ENCODE measurements at regions not wholly inside any gene's neighbourhood (a gene's known extent, or its start where the extent isn't known, plus 50 kb on each side); places are given as distances from the start of the nearest gene placed in this dataset.

- Mint-ChIP-seq H3K36me3 (ENCODE audit: low read depth) (no peaks in the 10 kb centered on the region), H3K9me3 (peaks cover 38% of the 10 kb centered on the region), H3K4me3 (no peak overlapping the region), H3K27ac (no peak overlapping the region), H3K27me3 (ENCODE audit: low read depth) (no peaks in the 10 kb centered on the region), H3K4me1 (ENCODE audit: low read depth) (no peaks in the 10 kb centered on the region)
- DNase-seq (ENCODE audit: low spot score): no peak
Measured at GRCh38 chr16:35221482-35222185, 1762.2 kb downstream of the TP53TG3F start.

GRCh38 chr16:35234679-35235078 is 1775.3 kb downstream of the TP53TG3F start:
- Mint-ChIP-seq H3K27ac (no peak overlapping the region), H3K9me3 (peaks cover 33% of the 10 kb centered on the region), H3K27me3 (ENCODE audit: low read depth) (no peaks in the 10 kb centered on the region), H3K36me3 (ENCODE audit: low read depth) (no peaks in the 10 kb centered on the region), H3K4me3 (no peak overlapping the region), H3K4me1 (ENCODE audit: low read depth) (no peaks in the 10 kb centered on the region)
- DNase-seq (ENCODE audit: low spot score): no peak

- Mint-ChIP-seq H3K27ac (no peak overlapping the region), H3K27me3 (ENCODE audit: low read depth) (no peaks in the 10 kb centered on the region), H3K36me3 (ENCODE audit: low read depth) (no peaks in the 10 kb centered on the region), H3K4me3 (no peak overlapping the region), H3K4me1 (ENCODE audit: low read depth) (no peaks in the 10 kb centered on the region), H3K9me3 (peaks cover 56% of the 10 kb centered on the region)
- no peak for DNase-seq (ENCODE audit: low spot score)
Measured at GRCh38 chr16:35239561-35239960, 1780.1 kb downstream of the TP53TG3F start.

- Mint-ChIP-seq H3K4me3 (no peak overlapping the region), H3K27ac (no peak overlapping the region), H3K4me1 (ENCODE audit: low read depth) (no peaks in the 10 kb centered on the region), H3K27me3 (ENCODE audit: low read depth) (no peaks in the 10 kb centered on the region), H3K36me3 (ENCODE audit: low read depth) (no peaks in the 10 kb centered on the region), H3K9me3 (peaks cover 42% of the 10 kb centered on the region)
- no peak for DNase-seq (ENCODE audit: low spot score)
Measured at GRCh38 chr16:35249051-35249450, 1789.6 kb downstream of the TP53TG3F start.

GRCh38 chr16:35252356-35252936 is 1793.0 kb downstream of the TP53TG3F start:
- Mint-ChIP-seq H3K36me3 (ENCODE audit: low read depth) (no peaks in the 10 kb centered on the region), H3K27me3 (ENCODE audit: low read depth) (no peaks in the 10 kb centered on the region), H3K9me3 (peaks cover 34% of the 10 kb centered on the region), H3K4me3 (no peak overlapping the region), H3K27ac (no peak overlapping the region), H3K4me1 (ENCODE audit: low read depth) (no peaks in the 10 kb centered on the region)
- no peak for DNase-seq (ENCODE audit: low spot score)

GRCh38 chr16:35255186-35255803 is 1795.9 kb downstream of the TP53TG3F start:
- Mint-ChIP-seq H3K36me3 (ENCODE audit: low read depth) (no peaks in the 10 kb centered on the region), H3K4me1 (ENCODE audit: low read depth) (no peaks in the 10 kb centered on the region), H3K27ac (no peak overlapping the region), H3K4me3 (no peak overlapping the region), H3K27me3 (ENCODE audit: low read depth) (no peaks in the 10 kb centered on the region), H3K9me3 (peaks cover 40% of the 10 kb centered on the region)
- no peak for DNase-seq (ENCODE audit: low spot score)

- H3K4me1 Mint-ChIP-seq (ENCODE audit: low read depth): no peaks in the 10 kb centered on the region
- no peak for DNase-seq (ENCODE audit: low spot score)
- H3K36me3 Mint-ChIP-seq (ENCODE audit: low read depth): no peaks in the 10 kb centered on the region
- no peak overlapping the region for H3K4me3 Mint-ChIP-seq
- H3K27me3 Mint-ChIP-seq (ENCODE audit: low read depth): no peaks in the 10 kb centered on the region
- H3K27ac Mint-ChIP-seq: no peak overlapping the region
- H3K9me3 Mint-ChIP-seq: peaks cover 45% of the 10 kb centered on the region
Measured at GRCh38 chr16:35255816-35256215, 1796.4 kb downstream of the TP53TG3F start.

GRCh38 chr16:35258381-35258780 is 1799.0 kb downstream of the TP53TG3F start:
- no peaks in the 10 kb centered on the region for H3K27me3 Mint-ChIP-seq (ENCODE audit: low read depth)
- H3K27ac Mint-ChIP-seq: no peak overlapping the region

GRCh38 chr16:35295856-35296255 is 1836.4 kb downstream of the TP53TG3F start:
- DNase-seq (ENCODE audit: low spot score): no peak
- no peaks in the 10 kb centered on the region for H3K27me3 Mint-ChIP-seq (ENCODE audit: low read depth)
- H3K9me3 Mint-ChIP-seq: peaks cover 61% of the 10 kb centered on the region
- H3K36me3 Mint-ChIP-seq (ENCODE audit: low read depth): no peaks in the 10 kb centered on the region
- no peak overlapping the region for H3K4me3 Mint-ChIP-seq
- no peaks in the 10 kb centered on the region for H3K4me1 Mint-ChIP-seq (ENCODE audit: low read depth)
- H3K27ac Mint-ChIP-seq: no peak overlapping the region

More at GRCh38 chr16:35258381-35258780, 1799.0 kb downstream of the TP53TG3F start:
- Mint-ChIP-seq H3K4me3 (no peak overlapping the region), H3K9me3 (peaks cover 60% of the 10 kb centered on the region), H3K36me3 (ENCODE audit: low read depth) (no peaks in the 10 kb centered on the region), H3K4me1 (ENCODE audit: low read depth) (no peaks in the 10 kb centered on the region)
- DNase-seq (ENCODE audit: low spot score): no peak

GRCh38 chr16:35296962-35297653 is 1837.7 kb downstream of the TP53TG3F start:
- no peak for DNase-seq (ENCODE audit: low spot score)
- peaks cover 57% of the 10 kb centered on the region for H3K9me3 Mint-ChIP-seq
- H3K27ac Mint-ChIP-seq: no peak overlapping the region
- H3K27me3 Mint-ChIP-seq (ENCODE audit: low read depth): no peaks in the 10 kb centered on the region
- no peaks in the 10 kb centered on the region for H3K36me3 Mint-ChIP-seq (ENCODE audit: low read depth)
- H3K4me3 Mint-ChIP-seq: no peak overlapping the region
- no peaks in the 10 kb centered on the region for H3K4me1 Mint-ChIP-seq (ENCODE audit: low read depth)

GRCh38 chr16:35298460-35299243 is 1839.2 kb downstream of the TP53TG3F start:
- no peak for DNase-seq (ENCODE audit: low spot score)
- Mint-ChIP-seq H3K36me3 (ENCODE audit: low read depth) (no peaks in the 10 kb centered on the region), H3K9me3 (peaks cover 53% of the 10 kb centered on the region), H3K27ac (no peak overlapping the region), H3K4me3 (no peak overlapping the region), H3K27me3 (ENCODE audit: low read depth) (no peaks in the 10 kb centered on the region), H3K4me1 (ENCODE audit: low read depth) (no peaks in the 10 kb centered on the region)

- Mint-ChIP-seq H3K27ac (no peak overlapping the region), H3K4me1 (ENCODE audit: low read depth) (no peaks in the 10 kb centered on the region), H3K27me3 (ENCODE audit: low read depth) (no peaks in the 10 kb centered on the region), H3K4me3 (no peak overlapping the region), H3K36me3 (ENCODE audit: low read depth) (no peaks in the 10 kb centered on the region), H3K9me3 (peaks cover 49% of the 10 kb centered on the region)
- DNase-seq (ENCODE audit: low spot score): no peak
Measured at GRCh38 chr16:35302859-35303258, 1843.4 kb downstream of the TP53TG3F start.

- Mint-ChIP-seq H3K36me3 (ENCODE audit: low read depth) (no peaks in the 10 kb centered on the region), H3K9me3 (peaks cover 45% of the 10 kb centered on the region), H3K27ac (no peak overlapping the region), H3K4me3 (no peak overlapping the region), H3K27me3 (ENCODE audit: low read depth) (no peaks in the 10 kb centered on the region), H3K4me1 (ENCODE audit: low read depth) (no peaks in the 10 kb centered on the region)
- no peak for DNase-seq (ENCODE audit: low spot score)
Measured at GRCh38 chr16:35305476-35305875, 1846.1 kb downstream of the TP53TG3F start.
